Hepatocyte (in vitro differentiated cells): ENCODE measurements at regions not wholly inside any gene's neighbourhood (a gene's known extent, or its start where the extent isn't known, plus 50 kb on each side); places are given as distances from the start of the nearest gene placed in this dataset.

Experiments
- DNase-seq: peaks from one replicate; pipeline ENCODE4 v3.0.0-alpha.2; 2016; ENCODE audit warnings: low spot score
- H2AFZ ChIP-seq: fragments of 200-600 bp; sonication (generic); 2 replicates; pipeline ENCODE4 v1.6.0; 2016; ENCODE audit warnings: antibody characterized with exemption, mild to moderate bottlenecking
- H3K27ac ChIP-seq: fragments of 200-600 bp; sonication (generic); 2 replicates; pipeline ENCODE4 v1.5.1; 2016; ENCODE audit warnings: mild to moderate bottlenecking
- H3K27me3 ChIP-seq: fragments of 200-600 bp; sonication (generic); 2 replicates; pipeline ENCODE4 v1.6.1; 2016
- H3K36me3 ChIP-seq: fragments of 200-600 bp; sonication (generic); replicated peaks from 2 replicates; pipeline ENCODE4 v1.5.1; 2016; ENCODE audit warnings: low read depth; ENCODE audit not compliant: insufficient read depth
- H3K4me1 ChIP-seq: fragments of 200-600 bp; sonication (generic); 2 replicates; pipeline ENCODE4 v1.5.1; 2016; ENCODE audit warnings: mild to moderate bottlenecking, moderate library complexity; ENCODE audit not compliant: insufficient read depth
- H3K4me2 ChIP-seq: fragments of 200-600 bp; sonication (generic); 2 replicates; pipeline ENCODE4 v1.6.0; 2016
- H3K4me3 ChIP-seq: fragments of 200-600 bp; sonication (generic); 2 replicates; pipeline ENCODE4 v1.5.1; 2016; ENCODE audit warnings: mild to moderate bottlenecking
- H3K79me2 ChIP-seq: fragments of 200-600 bp; sonication (generic); 2 replicates; pipeline ENCODE4 v1.6.0; 2017; ENCODE audit warnings: mild to moderate bottlenecking
- H3K9me2 ChIP-seq: fragments of 200-600 bp; sonication (generic); replicated peaks from 2 replicates; pipeline ENCODE4 v1.6.0; 2017; ENCODE audit warnings: mild to moderate bottlenecking; ENCODE audit not compliant: insufficient read depth
- H3K9me3 ChIP-seq: fragments of 200-600 bp; sonication (generic); 2 replicates; pipeline ENCODE4 v1.5.1; 2016; ENCODE audit warnings: low read depth, mild to moderate bottlenecking
- H4K20me1 ChIP-seq: fragments of 200-600 bp; sonication (generic); 2 replicates; pipeline ENCODE4 v1.6.0; 2016; ENCODE audit warnings: mild to moderate bottlenecking; ENCODE audit not compliant: insufficient read depth, poor library complexity, severe bottlenecking
- EZH2 ChIP-seq: fragments of 200-600 bp; sonication (generic); IDR thresholded peaks from 2 replicates; pipeline ENCODE4 v1.6.1; 2016; ENCODE audit warnings: antibody characterized with exemption, mild to moderate bottlenecking, borderline replicate concordance
- EZH2phosphoT487 ChIP-seq: fragments of 200-600 bp; sonication (generic); IDR thresholded peaks from one replicate; pipeline ENCODE4 v1.6.1; 2018; ENCODE audit warnings: antibody characterized with exemption, mild to moderate bottlenecking, low read depth, moderate library complexity; ENCODE audit not compliant: unreplicated experiment, severe bottlenecking
- WGBS: methylation state at CpG from one replicate; pipeline ENCODE4 v1.1.6; 2016; ENCODE audit warnings: low lambda C conversion rate; ENCODE audit errors: missing lambda C conversion rate; 5-methylcytosine and 5-hydroxymethylcytosine counted together
- TF ChIP-seq, protein P1 (sequence below): fragments of 200-600 bp; sonication (generic); IDR thresholded peaks from 2 replicates; pipeline ENCODE4 v1.5.1; 2016; ENCODE audit warnings: antibody characterized with exemption, mild to moderate bottlenecking; ENCODE audit not compliant: poor library complexity

DNA sequence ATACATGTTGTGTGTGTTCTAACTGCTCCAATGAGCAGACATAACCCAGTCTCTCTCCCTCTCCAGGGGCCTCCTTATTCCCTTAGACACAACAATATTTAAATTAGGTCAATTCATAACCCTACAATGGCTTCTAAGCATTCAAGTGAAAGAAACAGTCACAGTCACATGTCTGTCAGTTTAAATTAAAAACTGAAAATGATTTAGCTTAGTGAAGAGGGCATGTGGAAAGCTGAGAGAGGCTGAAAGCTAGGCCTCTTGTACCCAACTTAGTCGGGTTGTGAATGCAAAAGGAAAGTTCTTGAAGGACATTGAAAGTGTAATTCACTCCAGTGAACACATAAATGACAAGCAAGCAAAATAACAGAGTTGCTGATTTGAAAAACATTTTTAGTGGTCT, 1519.6 kb downstream of the OTOL1 start:
- H3K36me3 ChIP-seq, result no peaks in the 10 kb centered on the region
- H3K27ac ChIP-seq, result no peak overlapping the region
- no peaks in the 10 kb centered on the region for H3K4me1 ChIP-seq
- H4K20me1 ChIP-seq, result no peaks in the 10 kb centered on the region
- H3K27me3 ChIP-seq, result no peaks in the 10 kb centered on the region
- H2AFZ ChIP-seq, result no peak overlapping the region
- TF ChIP-seq EZH2, result no peak
- no peak overlapping the region for H3K4me3 ChIP-seq
- 71% methylated on average over 1 of the region's 1 CpG for WGBS
- no peak overlapping the region for H3K4me2 ChIP-seq
- H3K9me2 ChIP-seq, result no peaks in the 10 kb centered on the region
- DNase-seq, result no peak
- H3K9me3 ChIP-seq, result no peaks in the 10 kb centered on the region
- no peaks in the 10 kb centered on the region for H3K79me2 ChIP-seq

DNA sequence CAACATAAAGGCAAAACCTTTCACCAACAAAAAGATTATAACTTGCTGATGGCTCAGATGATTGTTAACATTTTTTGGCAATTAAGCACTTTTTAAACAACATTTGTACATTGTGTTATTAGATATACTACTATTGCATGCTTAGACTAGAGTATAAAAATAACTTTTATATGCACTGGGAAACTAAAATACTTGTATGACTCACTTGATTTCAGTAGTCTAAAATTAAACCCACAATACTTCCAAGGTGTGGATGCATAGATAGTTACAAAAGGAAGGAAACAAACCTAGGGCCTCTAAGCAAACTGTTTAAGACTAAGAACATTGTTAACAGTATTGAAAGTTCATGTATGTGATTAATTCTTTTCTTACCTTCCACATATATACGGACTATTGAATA, 1521.5 kb downstream of the OTOL1 start:
- no peaks in the 10 kb centered on the region for H3K9me3 ChIP-seq
- H3K36me3 ChIP-seq, result no peaks in the 10 kb centered on the region
- H3K27ac ChIP-seq, result no peak overlapping the region
- TF ChIP-seq, protein P1, sequence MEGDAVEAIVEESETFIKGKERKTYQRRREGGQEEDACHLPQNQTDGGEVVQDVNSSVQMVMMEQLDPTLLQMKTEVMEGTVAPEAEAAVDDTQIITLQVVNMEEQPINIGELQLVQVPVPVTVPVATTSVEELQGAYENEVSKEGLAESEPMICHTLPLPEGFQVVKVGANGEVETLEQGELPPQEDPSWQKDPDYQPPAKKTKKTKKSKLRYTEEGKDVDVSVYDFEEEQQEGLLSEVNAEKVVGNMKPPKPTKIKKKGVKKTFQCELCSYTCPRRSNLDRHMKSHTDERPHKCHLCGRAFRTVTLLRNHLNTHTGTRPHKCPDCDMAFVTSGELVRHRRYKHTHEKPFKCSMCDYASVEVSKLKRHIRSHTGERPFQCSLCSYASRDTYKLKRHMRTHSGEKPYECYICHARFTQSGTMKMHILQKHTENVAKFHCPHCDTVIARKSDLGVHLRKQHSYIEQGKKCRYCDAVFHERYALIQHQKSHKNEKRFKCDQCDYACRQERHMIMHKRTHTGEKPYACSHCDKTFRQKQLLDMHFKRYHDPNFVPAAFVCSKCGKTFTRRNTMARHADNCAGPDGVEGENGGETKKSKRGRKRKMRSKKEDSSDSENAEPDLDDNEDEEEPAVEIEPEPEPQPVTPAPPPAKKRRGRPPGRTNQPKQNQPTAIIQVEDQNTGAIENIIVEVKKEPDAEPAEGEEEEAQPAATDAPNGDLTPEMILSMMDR, result no peak
- TF ChIP-seq EZH2phosphoT487 (no peak), EZH2 (no peak)
- H3K4me3 ChIP-seq, result no peak overlapping the region
- no peaks in the 10 kb centered on the region for H4K20me1 ChIP-seq
- no peak for DNase-seq
- H3K9me2 ChIP-seq, result no peaks in the 10 kb centered on the region
- 90% methylated on average over 1 of the region's 1 CpG for WGBS
- H2AFZ ChIP-seq, result no peak overlapping the region
- no peaks in the 10 kb centered on the region for H3K79me2 ChIP-seq
- H3K27me3 ChIP-seq, result no peaks in the 10 kb centered on the region
- H3K4me1 ChIP-seq, result no peaks in the 10 kb centered on the region
- no peak overlapping the region for H3K4me2 ChIP-seq

DNA sequence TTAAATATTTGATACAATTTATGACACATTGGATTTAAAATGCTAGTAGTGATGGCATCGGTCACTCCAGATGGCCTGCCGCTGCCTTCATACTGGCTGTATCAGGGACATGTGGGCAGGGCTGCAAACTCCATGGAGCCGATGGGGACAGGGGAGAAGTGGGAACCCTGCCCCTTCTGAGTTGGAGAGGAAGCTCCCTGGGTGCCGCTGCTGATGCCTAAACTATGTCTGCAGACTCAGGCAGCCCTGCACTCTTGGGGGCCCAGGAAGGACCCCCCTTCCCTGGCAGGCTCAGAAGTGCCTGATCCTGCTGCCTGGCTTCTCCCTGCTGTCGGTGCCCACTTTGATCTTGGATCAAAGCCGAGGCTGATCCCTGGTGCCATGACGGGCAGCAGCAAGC, 1522.1 kb downstream of the OTOL1 start:
- no peaks in the 10 kb centered on the region for H3K27me3 ChIP-seq
- H3K27ac ChIP-seq, result no peak overlapping the region
- H3K4me2 ChIP-seq, result no peak overlapping the region
- TF ChIP-seq EZH2phosphoT487, result no peak
- TF ChIP-seq EZH2, result no peak
- TF ChIP-seq, protein P1, result no peak
- H3K9me2 ChIP-seq, result no peaks in the 10 kb centered on the region
- no peaks in the 10 kb centered on the region for H3K36me3 ChIP-seq
- no peak overlapping the region for H2AFZ ChIP-seq
- WGBS, result 96% methylated on average over 7 of the region's 7 CpGs
- no peaks in the 10 kb centered on the region for H4K20me1 ChIP-seq
- H3K79me2 ChIP-seq, result no peaks in the 10 kb centered on the region
- H3K9me3 ChIP-seq, result no peaks in the 10 kb centered on the region
- DNase-seq, result no peak
- H3K4me1 ChIP-seq, result no peaks in the 10 kb centered on the region
- no peak overlapping the region for H3K4me3 ChIP-seq

DNA sequence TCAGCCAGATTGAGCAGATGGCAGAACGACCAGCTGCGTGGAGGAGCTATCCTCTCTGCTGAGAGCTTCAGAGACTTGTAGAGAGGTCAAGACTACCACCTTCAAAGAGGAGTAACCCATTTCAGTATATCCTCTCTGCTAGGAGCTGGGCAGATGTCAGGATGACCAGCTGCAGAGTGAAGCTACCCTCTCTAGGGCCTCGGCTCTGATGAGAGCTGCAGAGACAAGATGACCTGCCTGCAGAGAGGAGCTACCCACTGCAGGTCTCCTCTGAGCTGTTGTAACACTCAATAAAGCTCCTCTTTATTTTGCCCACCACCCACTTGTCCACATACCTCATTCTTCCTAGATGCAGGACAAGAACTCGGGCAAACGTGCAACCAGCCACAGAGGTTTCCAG, 1522.7 kb downstream of the OTOL1 start:
- Histone ChIP-seq H2AFZ (no peak overlapping the region), H3K4me1 (no peaks in the 10 kb centered on the region), H3K4me3 (no peak overlapping the region), H3K9me2 (no peaks in the 10 kb centered on the region), H3K4me2 (no peak overlapping the region), H3K79me2 (no peaks in the 10 kb centered on the region), H4K20me1 (no peaks in the 10 kb centered on the region), H3K27me3 (no peaks in the 10 kb centered on the region), H3K9me3 (no peaks in the 10 kb centered on the region), H3K27ac (no peak overlapping the region), H3K36me3 (no peaks in the 10 kb centered on the region)
- 70% methylated on average over 5 of the region's 5 CpGs for WGBS
- no peak for DNase-seq
- TF ChIP-seq, protein P1, result no peak
- TF ChIP-seq EZH2phosphoT487 (no peak), EZH2 (no peak)
